ENCODE measurements at regions not wholly inside any gene's neighbourhood (a gene's known extent, or its start where the extent isn't known, plus 50 kb on each side); places are given as distances from the start of the nearest gene placed in this dataset.

GRCh38 chr10:78684947-78685346, 383.8 kb upstream of the ZMIZ1 start:
- DNase-seq (no peak), ATAC-seq (no peak)
- Histone ChIP-seq H3K4me3 (no peak overlapping the region), H3K27me3 (no peaks in the 10 kb centered on the region), H3K36me3 (no peaks in the 10 kb centered on the region), H3K9me3 (peaks cover 0 to 3% of the 10 kb centered on the region in 2 donors), H3K27ac (no peak overlapping the region), H3K4me1 (peaks cover 0 to 5% of the 10 kb centered on the region in 2 donors)
- TF ChIP-seq CTCF (IDR thresholded peaks at IDR 0.05): no peak
- intact Hi-C loops (cut with DNase I): no loop called here

DNA sequence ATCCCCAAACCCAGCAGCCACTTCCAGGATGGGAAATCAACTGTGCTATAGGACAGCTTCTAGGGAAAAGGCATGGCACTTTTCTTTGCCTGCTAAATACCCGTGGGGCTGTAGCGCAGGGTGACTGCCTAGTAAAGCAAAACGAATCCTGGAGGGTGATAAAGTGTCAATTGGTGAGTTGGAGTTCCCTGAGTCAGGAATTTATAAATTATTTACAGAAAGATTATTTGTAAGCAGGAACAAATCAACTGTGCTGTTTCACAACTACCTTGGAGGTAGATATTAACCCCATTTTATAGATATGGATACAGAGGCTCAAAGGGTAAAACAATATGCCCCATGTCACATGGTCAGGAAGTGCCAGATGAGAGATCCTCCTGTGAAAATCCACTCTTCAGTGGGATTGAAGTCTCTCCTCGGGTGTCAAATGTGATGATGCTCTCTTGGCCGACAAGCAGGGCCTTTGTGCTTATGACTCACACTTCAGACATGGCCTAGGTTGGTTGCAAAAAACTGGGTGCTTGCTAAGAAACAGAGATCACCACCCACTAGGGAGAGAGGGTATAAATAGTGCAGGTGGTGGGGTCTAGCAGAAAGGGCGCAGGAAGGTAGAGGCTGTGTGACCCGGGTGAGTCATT, 383.2 kb upstream of the ZMIZ1 start:
- TF ChIP-seq CTCF (IDR thresholded peaks at IDR 0.05): no peak
- no peak overlapping the region for H3K4me3 ChIP-seq
- DNase-seq (no peak), ATAC-seq (no peak)
- no peak overlapping the region for H3K27ac ChIP-seq
- H3K4me1 ChIP-seq: peaks cover 0 to 5% of the 10 kb centered on the region in 2 donors
- H3K36me3 ChIP-seq: no peaks in the 10 kb centered on the region
- H3K9me3 ChIP-seq: peaks cover 0 to 3% of the 10 kb centered on the region in 2 donors
- intact Hi-C loops (cut with DNase I): no loop called here
- no peaks in the 10 kb centered on the region for H3K27me3 ChIP-seq

- Histone ChIP-seq H3K27me3 (no peaks in the 10 kb centered on the region), H3K4me3 (no peak overlapping the region), H3K27ac (no peak overlapping the region), H3K36me3 (no peaks in the 10 kb centered on the region), H3K4me1 (peaks cover 0 to 5% of the 10 kb centered on the region in 2 donors), H3K9me3 (peaks cover 0 to 3% of the 10 kb centered on the region in 2 donors)
- intact Hi-C loops (cut with DNase I): no loop called here
- TF ChIP-seq CTCF (IDR thresholded peaks at IDR 0.05): no peak
- DNase-seq (no peak), ATAC-seq (no peak)
These were observed 382.2 kb upstream of the ZMIZ1 start for GRCh38 chr10:78686444-78687060.

DNA sequence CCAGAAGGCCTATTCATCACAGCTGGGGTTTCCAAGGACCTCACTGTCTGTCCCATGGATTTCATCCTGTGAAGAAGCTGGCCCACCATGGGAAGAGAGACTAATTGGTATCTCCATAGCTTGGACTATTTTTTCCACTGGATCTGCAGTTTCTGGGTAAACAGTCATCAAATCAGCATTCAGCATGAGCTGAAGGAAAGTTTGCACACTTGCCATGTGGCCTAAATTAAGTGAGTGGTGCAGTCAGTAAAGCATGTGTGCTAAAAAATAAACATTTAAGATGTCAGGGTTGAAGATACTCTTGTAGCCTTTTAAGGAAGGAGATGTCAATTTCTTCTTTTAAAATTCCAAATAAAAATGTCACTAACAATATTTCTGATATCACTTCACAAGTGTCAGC, 381.1 kb upstream of the ZMIZ1 start:
- intact Hi-C loops (cut with DNase I): no loop called here
- H3K27ac ChIP-seq: peak overlapping the region in 1 of 2 donors; percentile 10
- peak in 1 of 4 donors; percentile 58 for DNase-seq
- no peak overlapping the region for H3K4me3 ChIP-seq
- peaks cover 0 to 5% of the 10 kb centered on the region in 2 donors for H3K4me1 ChIP-seq
- no peaks in the 10 kb centered on the region for H3K27me3 ChIP-seq
- no peaks in the 10 kb centered on the region for H3K9me3 ChIP-seq
- no peak for TF ChIP-seq CTCF (IDR thresholded peaks at IDR 0.05)
- H3K36me3 ChIP-seq: no peaks in the 10 kb centered on the region
- peak; percentile 20 for ATAC-seq

- Histone ChIP-seq H3K27ac (no peak overlapping the region), H3K36me3 (no peaks in the 10 kb centered on the region), H3K4me1 (peaks cover 0 to 5% of the 10 kb centered on the region in 2 donors), H3K27me3 (no peaks in the 10 kb centered on the region), H3K9me3 (no peaks in the 10 kb centered on the region), H3K4me3 (no peak overlapping the region)
- peak; percentile 42 for ATAC-seq
- intact Hi-C loops (cut with DNase I): no loop called here
- no peak for DNase-seq
- TF ChIP-seq CTCF (IDR thresholded peaks at IDR 0.05): no peak
These were observed 380.4 kb upstream of the ZMIZ1 start for GRCh38 chr10:78688230-78688900.

All from left lung (tissue), 4 donors.